Nephron (organoid): ENCODE measurements at regions not wholly inside any gene's neighbourhood (a gene's known extent, or its start where the extent isn't known, plus 50 kb on each side); places are given as distances from the start of the nearest gene placed in this dataset.
"Not testable (repeated sequence)": the region's sequence is repeated elsewhere in the genome, so short reads cannot be mapped to it uniquely, and the experiment has no call there.

Experiments
- H3K27ac Mint-ChIP-seq, 3 experiments: 2 replicates each; pipeline ENCODE4 v1.8.0; 2020; ENCODE audit warnings: mixed read lengths in 3 of 3, mild to moderate bottlenecking in 2 of 3, moderate library complexity in 1 of 3
- H3K27me3 Mint-ChIP-seq: 2 replicates; pipeline ENCODE4 v1.8.0; 2021; ENCODE audit warnings: low read depth, mild to moderate bottlenecking, moderate library complexity, mixed read lengths
- H3K36me3 Mint-ChIP-seq: 2 replicates; pipeline ENCODE4 v1.8.0; 2020; ENCODE audit warnings: low read depth, mixed read lengths
- H3K4me1 Mint-ChIP-seq: 2 replicates; pipeline ENCODE4 v1.8.0; 2020; ENCODE audit warnings: mixed read lengths
- H3K4me3 Mint-ChIP-seq, 3 experiments: 2 replicates each; pipeline ENCODE4 v1.8.0; 2020; ENCODE audit warnings: mild to moderate bottlenecking in 3 of 3, mixed read lengths in 3 of 3, moderate library complexity in 2 of 3
- H3K9me3 Mint-ChIP-seq: 2 replicates; pipeline ENCODE4 v1.8.0; 2020; ENCODE audit warnings: mixed read lengths
- CTCF ChIP-seq, 3 experiments: fragments of 200-600 bp; sonication (generic); IDR thresholded peaks; one replicate each; pipeline ENCODE4 v1.5.0; 2021; ENCODE audit warnings: antibody characterized with exemption in 3 of 3; ENCODE audit not compliant: unreplicated experiment in 3 of 3

DNA sequence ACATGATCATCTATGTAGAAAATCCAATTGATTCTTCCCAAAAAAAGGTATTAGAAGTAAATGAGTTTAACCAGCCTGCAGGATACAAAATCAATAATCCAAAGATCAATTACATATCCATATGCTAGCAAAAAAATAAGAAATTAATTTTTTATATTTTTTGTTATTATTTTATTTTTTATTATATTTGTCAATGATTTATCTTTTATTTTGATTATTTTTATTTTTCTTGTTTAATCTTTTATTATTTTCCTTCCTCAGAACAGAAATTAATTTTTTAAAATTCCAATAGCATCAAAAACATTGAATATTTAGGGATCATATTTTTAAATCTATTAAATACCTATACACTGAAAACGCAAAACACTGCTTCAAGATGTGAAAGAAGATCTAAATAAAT is 331.2 kb downstream of the PLPP3 start:
- Mint-ChIP-seq H3K4me3 (no peak overlapping the region), H3K4me1 (no peaks in the 10 kb centered on the region), H3K27me3 (no peaks in the 10 kb centered on the region), H3K9me3 (peaks cover 6% of the 10 kb centered on the region), H3K27ac (no peak overlapping the region), H3K36me3 (peaks cover 3% of the 10 kb centered on the region)
- no peak for TF ChIP-seq CTCF (IDR thresholded peaks at IDR 0.05; ENCODE audit: unreplicated experiment in 3 of 3)

DNA sequence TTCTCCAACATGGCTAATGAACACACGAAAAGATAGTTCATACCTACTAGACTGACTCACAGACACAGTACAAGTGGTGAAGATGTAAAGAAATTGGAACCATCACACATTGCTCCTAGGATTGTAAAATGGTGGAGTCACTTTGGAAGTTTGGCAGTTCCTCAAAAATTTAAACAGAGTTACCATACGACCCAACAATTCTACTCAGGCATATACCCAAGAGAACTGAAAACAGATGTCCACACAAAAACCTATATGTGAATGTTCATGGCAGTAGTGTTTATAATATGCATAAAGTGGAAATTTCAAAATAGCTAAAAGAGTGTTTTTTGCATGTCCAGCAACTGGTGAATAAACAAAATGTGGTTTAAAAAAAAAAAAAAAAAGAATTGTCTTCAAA is 332.6 kb downstream of the PLPP3 start:
- H3K36me3 Mint-ChIP-seq, H3K27me3 Mint-ChIP-seq, H3K4me3 Mint-ChIP-seq, H3K27ac Mint-ChIP-seq, H3K4me1 Mint-ChIP-seq: not testable (repeated sequence)
- H3K9me3 Mint-ChIP-seq: peaks cover 12% of the 10 kb centered on the region

DNA sequence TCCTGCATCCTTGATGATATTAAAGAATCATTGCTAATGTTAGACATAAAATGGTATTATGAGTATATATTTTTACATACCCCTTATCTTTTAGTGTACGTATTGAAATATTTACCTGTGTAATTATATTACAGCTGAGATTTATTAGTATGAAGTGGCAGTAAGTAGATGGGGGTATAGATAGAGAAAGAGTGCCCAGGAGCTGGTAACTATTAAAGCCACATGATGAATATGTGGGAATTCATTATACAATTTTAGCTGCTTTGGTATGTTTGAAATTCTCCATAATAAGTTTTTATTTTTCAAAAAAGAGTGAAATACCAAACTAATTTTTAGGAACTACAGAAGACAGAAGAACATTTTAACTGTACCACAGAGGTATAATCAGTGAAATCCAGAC is 339.0 kb downstream of the PLPP3 start:
- peaks cover 19% of the 10 kb centered on the region for H3K36me3 Mint-ChIP-seq
- H3K27ac Mint-ChIP-seq: no peak overlapping the region
- H3K4me3 Mint-ChIP-seq: no peak overlapping the region
- H3K4me1 Mint-ChIP-seq: no peaks in the 10 kb centered on the region
- TF ChIP-seq CTCF (IDR thresholded peaks at IDR 0.05; ENCODE audit: unreplicated experiment in 3 of 3): no peak
- H3K27me3 Mint-ChIP-seq: no peaks in the 10 kb centered on the region
- H3K9me3 Mint-ChIP-seq: peaks cover 21% of the 10 kb centered on the region

DNA sequence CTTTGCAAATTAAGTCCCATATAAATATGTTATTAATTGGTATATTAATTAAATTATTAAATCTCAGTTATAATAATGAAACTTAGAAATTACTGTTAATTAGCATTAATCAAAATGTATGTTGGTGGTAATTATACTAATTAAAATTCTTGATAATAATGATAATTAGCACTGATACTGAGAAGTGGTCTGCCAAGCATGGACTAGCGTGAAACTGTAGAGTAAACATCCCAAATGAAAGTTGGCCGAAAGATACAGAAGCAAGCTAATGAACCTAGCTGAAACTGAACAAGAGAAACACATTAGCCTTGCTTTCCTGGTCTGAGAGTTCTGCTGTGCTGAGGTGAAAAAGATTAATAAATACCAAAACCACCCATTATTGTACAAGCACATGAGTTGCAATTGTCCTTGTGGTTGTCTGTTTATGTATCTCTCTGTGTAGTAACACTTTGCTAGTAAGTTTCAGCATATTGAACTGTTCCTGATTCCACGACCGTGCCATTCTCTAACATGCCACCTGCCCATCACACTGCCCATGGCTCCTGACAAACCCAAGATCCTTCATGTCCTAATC is 341.8 kb downstream of the PLPP3 start:
- H3K27ac Mint-ChIP-seq: no peak overlapping the region
- H3K4me1 Mint-ChIP-seq: no peaks in the 10 kb centered on the region
- H3K36me3 Mint-ChIP-seq: peaks cover 12% of the 10 kb centered on the region
- no peak for TF ChIP-seq CTCF (IDR thresholded peaks at IDR 0.05; ENCODE audit: unreplicated experiment in 3 of 3)
- no peaks in the 10 kb centered on the region for H3K27me3 Mint-ChIP-seq
- H3K4me3 Mint-ChIP-seq: no peak overlapping the region
- H3K9me3 Mint-ChIP-seq: peaks cover 14% of the 10 kb centered on the region

GRCh38 chr1:56236688-56237087 is 342.7 kb downstream of the PLPP3 start:
- Mint-ChIP-seq H3K27me3 (no peaks in the 10 kb centered on the region), H3K4me3 (no peak overlapping the region), H3K9me3 (peaks cover 12% of the 10 kb centered on the region), H3K36me3 (peaks cover 12% of the 10 kb centered on the region), H3K4me1 (no peaks in the 10 kb centered on the region), H3K27ac (no peak overlapping the region)
- TF ChIP-seq CTCF (IDR thresholded peaks at IDR 0.05; ENCODE audit: unreplicated experiment in 3 of 3): no peak

- Mint-ChIP-seq H3K9me3 (peaks cover 8% of the 10 kb centered on the region), H3K27ac (no peak overlapping the region), H3K36me3 (peaks cover 8% of the 10 kb centered on the region), H3K4me3 (no peak overlapping the region), H3K4me1 (no peaks in the 10 kb centered on the region), H3K27me3 (no peaks in the 10 kb centered on the region)
- no peak for TF ChIP-seq CTCF (IDR thresholded peaks at IDR 0.05; ENCODE audit: unreplicated experiment in 3 of 3)
These were observed 343.4 kb downstream of the PLPP3 start for GRCh38 chr1:56235909-56236510.
